Activated CD8-positive, alpha-beta memory T cell treated with anti-CD3 and anti-CD28 coated beads, Interleukin-2, amount 50 U/mL, for 24 hours (primary cell): ENCODE measurements at regions not wholly inside any gene's neighbourhood (a gene's known extent, or its start where the extent isn't known, plus 50 kb on each side); places are given as distances from the start of the nearest gene placed in this dataset.

Experiments
- DNase-seq: peaks from one replicate; pipeline ENCODE4 v3.0.0-alpha.2; 2020; ENCODE audit errors: extremely low read depth

GRCh38 chr3:72141264-72141663 is 356.3 kb upstream of the PROK2 start:
- DNase-seq = no peak

DNA sequence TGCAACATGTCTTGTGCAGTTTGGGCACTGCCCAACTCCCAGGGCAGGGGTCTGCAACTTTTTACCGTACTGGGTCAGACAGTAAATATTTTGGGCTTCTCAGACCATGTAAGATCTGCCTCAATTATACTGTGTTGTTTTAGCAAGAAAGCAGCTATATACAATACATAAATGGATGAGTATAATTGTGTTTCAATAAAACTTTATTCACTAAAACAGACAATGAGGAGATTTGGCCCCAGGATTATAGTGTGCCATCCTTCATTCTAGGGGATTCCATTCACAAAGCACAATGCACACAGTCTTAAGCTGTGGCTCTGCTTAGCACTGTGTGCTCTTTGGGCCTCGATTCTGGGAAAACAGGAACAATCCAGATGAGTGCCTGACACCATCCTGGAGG is 354.4 kb upstream of the PROK2 start:
- DNase-seq = no peak

- no peak for DNase-seq
Observed at GRCh38 chr3:72137865-72138861, 353.2 kb upstream of the PROK2 start.

GRCh38 chr3:72135636-72136035 is 350.7 kb upstream of the PROK2 start:
- no peak for DNase-seq

DNA sequence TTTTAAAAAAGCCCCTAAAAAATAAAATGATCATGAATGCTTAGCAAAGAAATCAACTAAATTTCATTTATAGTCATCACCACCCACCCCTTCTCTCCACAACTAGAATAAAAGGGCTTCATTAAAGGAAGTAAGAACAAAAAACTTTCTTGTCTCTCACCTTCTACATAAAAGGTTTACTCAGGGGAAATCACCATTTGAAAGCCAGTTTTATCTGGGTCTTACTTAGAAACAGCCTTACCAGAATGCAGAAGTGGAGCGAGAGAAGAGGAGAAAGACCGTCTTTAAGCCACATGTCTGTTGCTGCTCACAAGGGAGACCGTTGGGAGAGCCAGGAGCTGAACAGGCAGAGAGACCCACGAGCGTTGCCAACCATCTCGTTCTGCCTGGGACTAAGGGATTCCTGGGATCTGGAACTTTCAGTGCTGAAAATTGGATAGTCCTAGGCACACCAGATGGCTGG is 350.1 kb upstream of the PROK2 start:
- DNase-seq = no peak

GRCh38 chr3:72133329-72134011 is 348.5 kb upstream of the PROK2 start:
- DNase-seq = no peak

- DNase-seq = no peak
Observed at GRCh38 chr3:72131899-72132298, 347.0 kb upstream of the PROK2 start.

- DNase-seq = no peak
Observed at GRCh38 chr3:72130565-72130964, 345.6 kb upstream of the PROK2 start.

DNA sequence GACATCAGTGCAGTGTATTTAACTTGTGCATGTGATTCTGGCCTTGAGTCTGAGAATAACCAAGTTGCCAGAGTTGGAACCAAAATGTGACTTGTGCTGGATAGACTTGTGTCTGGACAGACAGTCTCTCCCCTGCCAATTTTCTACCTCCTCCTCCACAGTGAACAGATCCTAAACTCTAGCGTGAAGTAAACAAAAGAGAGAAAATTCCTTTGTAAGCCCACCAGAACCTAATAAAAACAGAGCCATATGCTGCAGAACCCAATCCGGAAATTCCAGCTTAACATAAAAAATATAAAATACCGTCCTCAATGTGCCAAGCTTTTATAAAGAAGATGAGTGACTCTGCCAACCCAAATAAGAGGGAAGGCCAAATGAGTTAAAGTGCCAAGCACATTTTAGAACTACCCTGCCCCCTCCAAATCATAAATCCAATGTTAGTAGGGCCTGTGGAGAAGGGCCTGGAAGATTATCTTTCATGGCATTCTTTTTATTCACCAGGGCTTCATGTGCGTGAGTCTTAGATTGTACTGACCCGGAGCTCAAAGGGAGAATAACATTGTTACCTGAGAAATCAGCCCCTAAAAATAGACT is 344.6 kb upstream of the PROK2 start:
- no peak for DNase-seq

- no peak for DNase-seq
Observed at GRCh38 chr3:72128921-72129320, 344.0 kb upstream of the PROK2 start.

DNA sequence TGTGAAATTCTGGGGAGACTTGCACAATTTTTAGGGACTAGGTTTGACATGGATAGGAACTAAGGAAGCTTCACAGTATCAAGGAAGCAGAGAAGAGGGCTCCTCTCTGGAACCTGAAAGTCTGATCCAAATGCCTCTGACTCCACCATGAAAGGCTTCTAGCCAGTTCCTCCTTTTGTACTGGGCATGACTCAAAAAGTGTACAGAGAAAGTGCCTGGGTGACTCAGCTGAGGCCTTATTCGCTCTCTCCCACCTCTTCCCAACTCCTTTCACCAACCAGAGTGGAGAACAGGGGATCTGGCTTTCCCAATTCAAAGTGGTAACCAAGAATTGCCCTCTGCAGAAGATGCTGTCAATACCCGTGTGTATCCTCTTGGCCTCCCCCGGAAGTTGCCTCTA is 342.9 kb upstream of the PROK2 start:
- no peak for DNase-seq

- no peak for DNase-seq
Observed at GRCh38 chr3:72127224-72127612, 342.3 kb upstream of the PROK2 start.

GRCh38 chr3:72126441-72127223 is 341.7 kb upstream of the PROK2 start:
- DNase-seq = no peak

GRCh38 chr3:72123908-72124441 is 339.0 kb upstream of the PROK2 start:
- no peak for DNase-seq

DNA sequence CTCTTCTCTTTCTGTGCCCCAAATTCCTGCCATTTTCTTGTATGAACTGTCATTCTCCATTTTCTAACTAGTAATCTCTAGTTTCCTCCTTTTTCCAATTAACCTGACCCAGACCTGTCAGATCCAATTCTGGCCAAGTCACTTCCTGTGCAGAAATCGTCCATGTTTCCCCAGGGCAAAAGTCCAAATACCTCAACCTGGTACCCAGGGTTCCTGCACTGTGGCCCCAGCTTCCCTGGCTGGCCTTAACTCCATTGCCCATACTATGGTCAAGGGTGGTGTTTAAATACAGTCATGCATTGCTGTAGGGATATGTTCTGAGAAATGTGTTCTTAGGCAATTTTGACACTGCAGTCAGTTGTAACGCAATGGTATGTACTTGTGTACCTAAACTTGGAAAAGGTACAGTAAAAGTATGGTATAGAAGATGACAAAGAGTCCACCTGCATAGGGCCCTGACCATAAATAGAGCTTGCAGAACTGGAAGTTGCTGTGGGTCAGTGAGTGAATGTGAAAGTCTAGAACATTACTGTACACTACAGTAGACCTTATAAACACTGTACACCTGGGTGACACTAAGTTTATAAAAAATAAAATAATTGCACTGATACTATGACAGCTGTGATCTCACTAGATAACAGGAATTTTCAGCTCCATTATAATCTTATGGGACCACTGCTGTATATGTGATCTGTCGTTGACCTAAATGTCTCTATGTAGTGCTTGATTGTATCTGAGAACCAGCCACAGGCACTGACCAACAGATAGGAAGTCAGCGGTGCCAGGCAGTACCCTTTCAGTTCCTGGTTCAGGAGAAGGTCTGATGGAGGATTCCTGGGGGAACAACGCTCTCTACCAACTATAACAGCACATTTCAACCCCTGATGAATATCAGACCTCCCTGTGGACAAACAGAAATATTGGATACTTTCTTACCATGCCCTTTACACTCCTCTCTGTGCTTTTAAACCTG is 336.1 kb upstream of the PROK2 start:
- no peak for DNase-seq

GRCh38 chr3:72120039-72120438 is 335.1 kb upstream of the PROK2 start:
- no peak for DNase-seq

DNA sequence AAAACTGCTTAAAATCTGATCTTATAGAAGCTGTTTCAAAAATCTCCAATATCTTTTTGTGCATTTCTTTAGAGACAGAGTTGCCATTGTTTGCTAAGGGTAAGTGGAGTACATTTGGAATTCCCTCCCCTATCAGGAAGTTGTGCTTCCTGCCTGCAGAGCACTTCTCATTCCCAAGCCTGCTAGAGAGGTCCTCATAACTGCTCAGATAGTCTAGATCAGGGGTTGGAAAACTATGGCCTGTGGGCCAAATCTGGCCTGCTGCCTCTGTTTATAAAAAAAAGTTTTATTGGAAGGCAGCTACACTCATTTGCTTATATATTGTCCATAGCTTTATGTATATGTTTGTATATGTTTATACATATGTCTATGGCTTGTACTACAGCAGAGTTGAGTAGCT is 333.7 kb upstream of the PROK2 start:
- DNase-seq = no peak

- DNase-seq = no peak
Observed at GRCh38 chr3:72116226-72116625, 331.3 kb upstream of the PROK2 start.

GRCh38 chr3:72115307-72115706 is 330.4 kb upstream of the PROK2 start:
- no peak for DNase-seq

DNA sequence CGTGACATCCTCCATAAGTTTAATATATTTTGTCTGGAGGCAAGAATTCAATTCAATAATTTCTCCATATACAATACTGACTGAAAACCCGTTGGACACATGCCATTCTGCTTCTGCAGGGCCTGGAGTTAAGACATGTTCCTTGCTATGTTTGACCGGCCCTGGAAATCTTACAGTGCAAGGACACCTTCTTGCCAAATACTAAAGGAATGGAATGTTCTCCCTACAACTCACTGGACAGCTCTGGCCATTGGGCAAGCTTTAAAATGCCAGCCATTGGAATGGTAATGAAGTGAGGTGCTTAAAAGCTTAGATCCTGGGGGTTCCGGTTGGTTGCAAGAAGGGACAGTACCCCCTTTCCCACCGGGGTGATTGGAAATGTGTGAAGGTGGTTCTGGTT is 329.8 kb upstream of the PROK2 start:
- DNase-seq = no peak
